HPDE6-E6E7 (cell line): ENCODE measurements at regions not wholly inside any gene's neighbourhood (a gene's known extent, or its start where the extent isn't known, plus 50 kb on each side); places are given as distances from the start of the nearest gene placed in this dataset.
A peak's percentile ranks its signal among the peaks of the same experiment; 100 is the strongest.

Experiments used
- DNase-seq: peaks from one replicate; pipeline ENCODE4 v3.0.0; 2011; ENCODE audit warnings: missing footprints; ENCODE audit errors: extremely low spot score

DNA sequence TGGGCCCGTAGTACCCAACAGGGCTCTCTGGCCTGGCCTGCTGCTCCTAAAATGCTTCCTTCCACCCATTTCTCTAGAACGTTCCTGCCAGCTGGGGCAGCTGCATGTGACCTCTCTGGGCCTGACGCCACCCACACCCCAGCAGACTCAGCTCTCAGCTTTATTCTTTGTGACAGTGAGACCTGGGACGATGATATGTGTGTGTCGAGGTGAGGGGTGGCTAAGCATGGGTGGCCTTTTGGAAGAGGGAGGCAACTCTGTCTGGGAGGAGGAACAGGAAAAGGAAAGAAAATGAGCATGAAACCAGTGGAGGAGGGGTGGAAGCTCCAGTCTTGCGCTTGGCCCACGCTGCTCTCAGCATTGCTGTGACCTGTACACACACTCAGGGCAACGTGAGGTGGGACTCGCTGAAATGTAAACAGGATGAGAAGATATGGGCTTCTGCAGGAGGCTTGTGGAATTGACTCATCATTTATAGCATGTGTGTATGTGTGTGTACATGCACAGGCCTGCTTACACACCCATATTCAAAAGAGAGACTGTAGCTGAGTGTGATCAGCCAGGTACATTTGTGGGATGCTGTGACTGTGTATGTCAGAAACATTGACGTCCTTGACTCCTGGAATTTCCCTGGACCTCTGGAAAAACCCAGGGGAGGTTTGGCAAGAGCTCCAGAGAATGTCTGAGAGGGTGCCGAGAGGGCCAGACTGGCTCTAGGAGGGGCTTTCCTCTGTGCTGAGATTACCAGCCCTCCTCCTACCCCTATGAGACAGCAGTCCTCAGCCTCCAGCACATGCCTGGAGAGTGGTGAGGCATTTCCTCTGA is 137.9 kb downstream of the PJA1 start:
- DNase-seq, result peak; percentile 49

DNA sequence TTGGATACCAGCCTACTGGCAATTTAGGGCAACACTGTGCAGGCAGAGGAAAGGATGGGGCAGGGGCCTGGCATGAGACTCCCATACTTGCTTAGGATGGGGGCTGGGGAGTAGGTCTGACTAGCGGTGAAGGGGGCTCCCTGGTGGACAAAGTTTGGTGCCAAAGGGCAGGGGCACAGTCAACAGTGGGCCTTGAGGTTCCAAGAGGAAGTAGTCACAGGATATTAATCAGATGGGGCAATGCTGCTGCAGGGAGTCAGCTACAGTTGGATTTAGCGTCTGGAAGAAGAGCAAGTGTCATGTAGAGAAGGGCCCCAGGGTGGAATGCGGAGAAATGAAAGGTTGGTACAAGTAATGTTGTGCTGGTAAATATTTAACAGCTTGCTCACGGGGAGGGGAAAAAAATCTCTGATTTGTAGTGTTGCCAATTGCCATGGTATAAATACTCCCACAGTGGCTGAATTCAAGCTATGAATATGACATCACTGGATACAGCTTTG is 139.4 kb downstream of the PJA1 start:
- DNase-seq, result peak; percentile 31

DNA sequence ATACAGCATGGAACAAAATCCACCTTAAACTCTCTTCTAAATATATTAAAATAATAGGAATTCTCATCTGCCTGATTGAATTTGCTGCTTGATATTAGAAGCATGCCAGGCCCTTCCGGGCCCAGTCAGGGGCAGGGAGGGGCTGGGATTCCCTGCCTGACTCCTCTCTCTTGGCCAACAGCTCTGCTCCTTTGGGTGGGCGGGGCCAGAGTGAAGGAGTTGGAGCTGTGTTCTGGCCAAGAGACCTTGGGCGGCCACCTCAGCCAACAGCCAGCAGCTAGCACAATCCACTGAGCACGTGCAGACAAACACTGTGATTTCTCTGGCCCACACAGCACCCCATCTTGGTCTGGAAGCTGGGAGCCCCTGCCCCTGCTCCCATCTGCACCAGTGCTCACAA is 140.3 kb downstream of the PJA1 start:
- no peak for DNase-seq

DNA sequence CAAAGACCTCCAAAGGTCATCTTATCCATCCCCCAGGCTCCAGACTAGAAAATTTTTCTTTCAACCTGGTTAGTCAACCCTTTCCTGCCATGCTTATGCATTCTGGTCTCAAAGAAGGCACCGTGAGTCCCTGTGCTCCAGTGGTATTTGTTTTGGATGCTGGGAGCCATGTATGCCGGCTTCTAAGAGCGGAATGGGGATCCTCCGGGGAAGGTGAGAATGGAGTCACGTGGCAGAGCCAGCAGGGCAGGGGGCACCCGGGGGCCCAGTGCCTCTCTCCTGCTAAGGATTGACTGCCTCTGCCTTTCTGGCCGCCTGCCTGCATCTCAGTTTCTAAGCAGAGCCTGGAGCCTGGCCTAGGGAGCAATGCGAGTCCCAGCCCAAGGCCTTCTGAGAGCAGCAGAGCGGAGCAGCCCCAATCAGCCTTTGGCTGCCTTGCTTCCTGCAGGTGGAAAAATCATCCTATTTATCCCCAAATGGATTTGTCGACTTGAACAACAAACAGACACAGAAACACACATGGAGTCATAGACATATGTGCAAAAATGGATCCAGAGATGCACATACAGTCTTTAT is 141.0 kb downstream of the PJA1 start:
- DNase-seq, result no peak

DNA sequence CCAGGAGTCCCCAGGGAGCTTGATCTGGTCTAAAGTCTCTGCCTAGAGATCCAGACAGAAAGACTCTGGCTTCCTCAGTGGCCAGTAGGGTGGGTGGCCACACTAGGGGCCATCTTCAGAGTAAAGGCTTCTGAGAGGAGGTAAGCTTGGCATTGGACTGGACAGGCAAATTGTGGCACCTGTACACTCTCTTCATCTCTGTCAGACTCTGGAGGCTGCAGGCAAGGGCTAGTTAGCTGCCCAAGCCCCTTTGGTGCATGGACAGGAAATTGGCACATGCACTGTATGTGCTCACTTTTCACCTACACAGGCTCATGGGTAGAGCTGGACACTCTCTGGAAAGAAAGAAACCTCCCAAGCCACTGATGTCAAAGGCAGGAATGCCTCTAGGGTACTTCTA is 142.8 kb downstream of the PJA1 start:
- no peak for DNase-seq

DNA sequence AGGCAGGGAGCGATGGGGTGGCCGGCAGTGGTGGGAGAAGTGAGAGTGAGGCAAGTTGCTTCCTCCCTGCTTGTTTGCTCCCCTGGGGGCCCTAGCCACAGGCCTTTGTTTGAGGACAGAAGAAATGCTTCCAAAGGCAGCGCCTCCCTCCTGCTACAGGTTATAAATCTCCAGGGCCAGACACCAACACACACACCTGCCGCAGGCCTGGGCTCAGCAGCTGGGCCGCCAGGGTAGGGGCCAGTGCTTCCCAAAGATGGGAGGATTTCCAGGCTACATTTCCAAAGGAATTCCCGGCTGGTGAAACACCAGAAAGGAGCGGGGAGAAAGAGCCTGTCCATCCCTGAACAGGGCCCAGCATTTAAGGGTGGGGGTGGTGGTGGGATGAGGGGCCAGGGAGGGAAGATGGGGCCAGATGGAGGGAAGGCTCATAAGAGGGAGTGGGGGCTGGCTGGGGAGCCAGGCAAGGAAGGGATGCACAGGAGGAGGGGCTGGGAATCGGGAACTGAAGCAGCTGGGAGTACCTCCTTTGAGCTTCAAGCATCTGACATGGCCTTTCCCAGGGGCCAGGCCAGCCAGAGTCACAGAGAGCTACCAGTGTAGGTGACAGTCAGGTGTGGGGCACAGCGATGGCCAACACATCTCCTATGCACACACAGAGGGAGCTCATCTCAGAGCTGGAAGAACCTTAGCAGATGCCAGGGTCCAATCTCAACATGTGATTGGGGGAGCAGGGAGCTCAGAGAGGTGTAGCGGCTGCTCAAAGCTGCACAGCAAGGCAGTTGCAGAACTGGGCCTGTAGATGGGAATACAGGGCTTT is 143.9 kb downstream of the PJA1 start:
- no peak for DNase-seq

DNA sequence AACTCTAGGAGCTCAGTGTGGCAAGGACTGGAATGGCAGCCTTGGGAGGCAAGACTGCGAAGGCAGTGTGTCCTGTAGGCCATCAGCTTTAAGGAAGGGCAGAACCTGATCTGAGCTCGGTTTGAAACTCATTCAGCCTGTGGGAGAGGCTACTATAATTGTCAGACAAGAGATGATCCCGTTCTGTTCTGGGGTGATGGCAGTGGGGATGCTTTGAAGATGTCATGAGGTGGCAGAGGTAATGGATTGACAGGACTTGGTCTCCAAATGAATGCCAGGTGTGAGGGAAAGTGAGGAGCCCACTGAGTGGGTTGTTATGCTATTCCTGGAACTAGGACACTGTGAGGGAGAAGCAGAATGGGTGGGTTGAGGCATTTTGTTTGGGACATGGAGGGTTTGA is 144.9 kb downstream of the PJA1 start:
- DNase-seq, result no peak

DNA sequence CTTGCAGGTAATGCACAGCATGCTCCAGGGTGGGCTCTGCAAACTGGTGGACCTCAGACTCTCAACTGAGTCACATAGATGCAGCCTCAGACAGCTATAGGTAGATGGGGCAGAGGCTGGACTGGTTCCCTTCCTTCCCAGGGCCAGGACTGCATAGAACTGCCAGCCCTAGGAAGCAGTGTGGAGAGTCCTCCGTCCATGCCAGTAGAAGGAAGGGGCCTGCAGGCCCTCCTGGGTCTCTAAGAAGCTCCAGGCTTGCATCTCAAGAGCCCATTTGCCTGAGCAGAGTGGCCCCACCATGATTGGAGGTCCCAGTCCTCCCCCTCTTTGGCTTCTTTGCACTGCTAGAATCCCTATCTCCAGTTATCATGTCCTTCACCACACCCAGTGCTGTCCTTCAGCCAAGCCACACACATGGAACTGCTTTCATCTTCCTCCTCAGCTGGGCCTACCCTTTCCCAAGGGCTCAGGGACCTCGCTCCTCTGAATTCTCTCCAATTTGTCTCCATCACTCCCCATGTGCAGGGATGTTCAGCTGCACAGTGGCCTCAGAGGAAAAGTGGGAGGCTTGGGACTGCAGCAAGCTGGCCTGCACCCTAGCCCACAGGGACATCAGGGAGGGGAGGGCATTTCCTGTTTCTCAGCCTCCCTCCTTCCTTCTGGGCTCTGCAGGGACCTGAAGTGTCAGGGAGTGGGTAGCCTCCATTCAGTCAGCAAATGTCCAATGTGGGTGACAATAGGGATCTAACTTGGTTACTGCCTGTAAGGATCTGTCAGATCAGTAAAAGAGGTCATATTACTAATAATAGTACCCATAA is 146.0 kb downstream of the PJA1 start:
- no peak for DNase-seq

DNA sequence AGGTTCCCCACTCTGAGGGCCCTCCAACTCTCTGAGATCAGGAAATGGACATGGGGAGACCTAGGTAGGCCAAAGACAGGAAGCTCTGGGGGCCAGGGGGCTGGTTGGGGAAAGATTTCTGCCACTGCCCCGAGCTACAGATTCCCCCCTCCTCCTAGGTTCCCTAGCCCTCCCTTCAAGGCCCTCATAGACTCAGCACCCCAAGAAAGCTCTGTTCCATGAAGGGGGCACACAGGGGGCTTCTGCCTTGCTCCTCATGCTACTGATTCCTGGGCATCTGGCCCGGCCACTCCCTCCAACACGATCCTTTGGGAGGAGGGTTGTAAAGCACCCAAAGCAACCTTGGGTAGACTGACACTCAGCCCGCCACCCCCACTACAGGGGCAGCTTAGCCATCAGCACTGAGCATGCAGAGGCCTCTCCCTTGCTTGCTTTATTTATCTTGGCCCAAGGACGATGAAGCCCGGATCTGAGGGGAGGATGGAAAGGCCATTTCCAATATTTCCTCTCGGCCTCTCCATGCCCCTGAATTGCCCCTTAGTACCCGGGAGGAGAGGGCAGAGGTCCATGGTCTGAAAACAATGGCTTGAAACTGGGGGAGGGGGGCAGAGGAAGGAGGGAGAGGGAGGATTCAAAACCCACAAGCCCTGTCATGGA is 146.7 kb downstream of the PJA1 start:
- no peak for DNase-seq

DNA sequence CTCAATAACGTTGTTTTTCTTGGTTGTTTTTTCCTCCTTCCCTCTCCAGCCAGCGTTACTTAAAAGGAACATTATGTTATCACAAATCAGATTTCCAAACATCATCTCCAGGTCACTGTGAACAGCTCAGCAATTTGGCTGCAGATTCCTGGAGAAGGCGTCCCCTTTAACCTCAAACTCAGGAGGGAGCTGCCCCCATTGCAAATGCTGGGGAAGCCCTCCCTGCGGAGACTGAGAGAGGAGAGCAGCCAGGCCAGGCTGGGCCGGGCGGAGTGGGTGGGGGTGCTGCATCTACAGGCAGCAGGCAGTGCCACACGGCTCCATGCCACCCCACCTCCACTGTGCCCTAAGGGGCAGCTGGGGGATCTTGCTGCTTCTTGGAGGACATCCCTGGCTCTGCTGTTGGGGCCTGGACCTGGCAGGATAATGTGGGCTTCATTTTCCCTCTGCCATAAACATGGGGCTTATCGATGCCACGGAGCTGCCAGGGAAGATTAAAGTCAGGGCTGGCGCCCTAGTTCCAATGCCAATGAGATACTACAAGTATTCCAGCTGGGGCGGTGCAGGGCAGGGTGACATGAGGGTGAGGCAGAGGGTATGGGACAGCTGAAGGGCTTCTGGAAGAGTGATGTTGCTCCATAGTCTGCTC is 148.8 kb downstream of the PJA1 start:
- no peak for DNase-seq

DNA sequence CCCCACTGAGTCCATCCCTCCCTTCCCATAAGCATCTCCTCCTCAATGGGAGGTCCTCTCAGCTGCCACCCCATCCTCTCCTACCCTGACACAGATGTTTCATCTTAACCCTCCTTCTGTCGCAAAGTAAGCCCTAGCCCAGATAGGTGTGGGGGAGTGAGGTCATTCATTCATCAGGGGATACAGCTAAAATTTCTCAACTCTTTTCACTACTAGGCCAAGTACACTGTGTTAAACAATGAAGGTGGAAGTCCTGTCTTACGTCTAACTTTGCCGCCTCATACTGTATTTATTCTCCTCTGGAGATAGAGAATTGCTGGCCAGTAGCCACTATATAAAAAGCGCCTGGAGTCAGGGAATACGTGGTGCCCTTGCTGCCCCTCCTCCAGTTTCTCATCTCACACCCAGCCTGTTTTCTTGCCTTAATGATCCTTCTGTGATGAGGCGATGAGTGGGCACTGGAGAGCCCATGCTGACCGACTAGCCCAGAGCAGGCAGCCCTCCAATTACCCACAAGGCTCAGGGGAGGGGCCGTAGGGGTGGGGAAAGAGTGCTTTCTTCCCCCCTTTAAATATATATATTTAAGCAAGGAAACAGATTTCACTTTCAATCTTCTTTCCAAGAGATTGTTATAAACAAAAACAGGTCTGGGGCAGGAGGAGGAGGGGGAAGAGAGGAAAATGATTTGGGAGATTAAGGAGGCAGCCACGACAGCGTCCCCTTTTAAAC is 149.5 kb downstream of the PJA1 start:
- DNase-seq, result no peak

DNA sequence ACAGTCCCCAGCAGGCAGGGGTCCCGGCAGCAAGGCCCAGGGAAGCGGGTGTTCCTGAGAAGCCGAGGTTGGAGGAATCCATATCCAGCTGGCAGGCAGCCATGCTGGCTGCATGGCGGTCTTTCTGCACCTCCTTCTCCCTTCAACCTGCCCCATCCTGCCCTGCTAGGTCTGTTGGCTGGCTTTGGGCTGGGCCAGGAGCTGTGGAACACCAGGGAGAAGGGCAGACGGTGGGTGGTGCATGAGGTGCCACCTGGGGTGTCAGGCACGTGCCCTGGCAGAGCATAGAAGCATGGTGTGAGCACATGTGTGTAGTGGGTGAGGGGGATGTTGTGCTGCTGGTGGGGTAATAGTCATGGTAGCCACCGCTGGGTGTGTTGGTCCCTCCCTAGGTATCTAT is 150.1 kb downstream of the PJA1 start:
- DNase-seq, result no peak

DNA sequence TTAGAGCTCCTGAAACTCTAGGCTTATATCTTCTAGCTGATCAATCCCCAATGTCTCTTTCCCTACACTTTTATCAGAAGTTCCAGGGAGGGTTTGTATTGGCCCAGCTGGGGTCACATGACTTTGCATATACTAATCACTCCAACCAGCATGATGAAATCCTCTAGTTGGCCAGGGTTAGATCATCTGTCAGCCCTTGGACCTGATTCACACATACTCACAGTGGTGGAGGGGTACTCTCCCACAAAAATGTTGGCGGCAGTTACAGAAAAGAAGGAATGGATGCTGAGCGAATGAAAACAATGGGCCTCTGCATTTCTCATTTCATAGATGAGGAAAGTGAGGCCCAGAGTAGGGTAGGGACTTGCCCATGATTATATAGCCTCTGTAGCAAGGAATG is 151.1 kb downstream of the PJA1 start:
- DNase-seq, result no peak

DNA sequence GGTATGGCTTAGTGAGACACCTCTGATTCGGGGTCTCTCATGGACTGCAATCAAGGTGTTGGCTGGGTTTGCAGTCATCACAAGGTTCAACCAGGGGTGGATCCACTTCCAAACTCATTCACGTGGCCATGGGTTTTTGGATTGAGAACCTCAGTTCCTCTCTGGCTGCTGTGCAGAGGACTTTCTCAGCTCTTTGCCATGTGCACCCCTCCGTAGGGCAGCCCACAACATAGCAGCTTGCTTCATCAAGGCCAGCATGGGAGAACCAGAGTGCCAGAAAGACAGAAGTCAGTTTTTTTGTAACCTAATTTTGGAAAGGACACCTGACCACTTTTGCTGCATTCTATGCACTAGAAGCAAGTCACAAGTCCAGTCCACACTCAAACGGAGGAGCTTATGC is 154.9 kb downstream of the PJA1 start:
- no peak for DNase-seq

DNA sequence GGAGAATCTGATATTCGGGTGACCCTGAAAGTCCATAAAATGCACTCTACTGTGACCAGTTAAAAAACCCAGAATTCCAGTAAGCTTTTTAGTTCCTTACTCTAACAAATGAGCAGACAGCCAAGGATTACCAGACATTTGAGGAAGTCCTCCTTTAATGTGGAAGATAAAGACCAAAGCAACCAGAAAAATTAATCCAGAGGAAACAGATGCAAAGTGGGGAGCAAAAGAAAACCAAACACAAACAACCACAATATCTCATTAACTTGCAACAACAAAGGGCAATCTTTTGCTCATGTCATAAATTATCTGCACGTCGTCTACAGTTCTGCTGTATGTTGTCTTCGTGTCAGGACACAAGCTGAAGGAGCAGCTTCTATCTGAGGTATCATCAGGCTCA is 164.4 kb downstream of the PJA1 start:
- DNase-seq, result no peak

DNA sequence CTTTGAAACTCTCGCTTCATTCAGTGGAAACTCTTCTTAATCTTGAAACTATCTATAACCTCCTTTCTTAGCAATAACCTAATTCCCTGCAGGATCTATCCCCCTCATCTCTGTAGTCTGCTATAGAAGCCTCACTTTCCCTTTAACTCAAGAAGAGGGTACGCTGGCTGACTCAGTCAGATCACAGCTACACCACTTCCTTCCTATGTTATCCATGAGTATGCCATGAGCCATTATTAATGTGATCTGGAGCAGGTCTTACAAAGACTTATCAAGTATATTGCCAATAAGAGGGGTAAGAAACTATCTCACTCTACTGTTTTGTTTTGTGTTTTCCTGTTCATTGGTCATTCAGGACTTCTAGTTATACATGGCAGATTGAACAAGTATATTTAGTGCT is 165.3 kb downstream of the PJA1 start:
- no peak for DNase-seq

DNA sequence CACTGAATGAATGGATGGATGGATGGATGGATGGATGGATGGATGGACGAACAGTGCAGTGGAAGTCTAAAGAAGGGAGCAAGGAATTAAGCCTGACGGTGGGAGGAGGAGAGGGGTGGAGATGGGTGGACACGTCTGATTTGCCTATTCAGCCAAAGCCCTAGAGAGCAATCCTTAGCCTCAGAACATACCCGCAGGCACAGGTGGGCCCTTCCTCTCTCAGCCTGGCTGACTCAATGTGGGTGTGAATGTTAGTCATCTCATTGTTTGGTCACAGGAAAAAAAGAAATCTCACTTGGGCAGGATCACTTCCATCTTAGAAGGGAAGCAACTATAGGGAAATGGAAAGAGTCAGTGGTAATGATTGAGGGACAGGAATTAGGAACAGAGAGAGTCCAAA is 165.9 kb downstream of the PJA1 start:
- peak; percentile 63 for DNase-seq

DNA sequence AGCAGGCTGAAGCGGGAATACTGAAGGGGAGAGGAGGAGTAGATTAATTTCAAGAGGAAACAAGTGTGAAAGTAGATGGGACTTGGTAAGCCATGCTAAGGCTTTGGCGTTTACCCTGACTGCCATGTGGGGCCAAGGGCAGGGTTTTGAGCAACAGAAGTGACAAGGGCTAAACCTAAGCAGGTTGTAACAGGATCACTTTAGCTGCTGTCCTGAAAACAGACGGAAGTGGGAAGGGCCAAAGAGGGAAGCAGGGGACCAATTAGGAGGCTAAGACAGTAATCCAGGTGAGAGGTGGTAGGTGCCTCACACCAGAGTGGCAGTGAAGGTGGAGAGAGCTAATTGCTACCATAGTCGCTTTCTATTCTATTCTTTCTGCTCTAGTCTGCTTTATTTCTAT is 166.5 kb downstream of the PJA1 start:
- DNase-seq, result no peak

DNA sequence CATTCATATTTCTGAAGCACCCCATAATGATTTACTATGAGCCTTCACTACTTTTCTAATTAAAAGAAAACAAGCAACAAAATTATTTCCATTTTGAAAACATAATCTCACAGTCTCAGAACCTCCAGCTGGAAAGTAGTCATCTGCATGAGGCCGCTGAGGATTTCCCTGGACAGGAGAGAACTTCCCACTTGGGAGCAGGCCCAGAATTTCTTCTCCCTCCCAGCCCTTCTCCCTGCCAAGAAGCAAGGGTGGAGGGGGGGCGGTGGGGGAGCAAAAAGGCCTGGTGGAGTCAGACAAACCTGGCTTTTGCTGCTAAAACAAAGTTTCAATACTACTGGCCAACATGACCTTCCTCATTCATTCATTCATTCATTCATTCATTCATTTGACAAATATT is 167.3 kb downstream of the PJA1 start:
- no peak for DNase-seq

DNA sequence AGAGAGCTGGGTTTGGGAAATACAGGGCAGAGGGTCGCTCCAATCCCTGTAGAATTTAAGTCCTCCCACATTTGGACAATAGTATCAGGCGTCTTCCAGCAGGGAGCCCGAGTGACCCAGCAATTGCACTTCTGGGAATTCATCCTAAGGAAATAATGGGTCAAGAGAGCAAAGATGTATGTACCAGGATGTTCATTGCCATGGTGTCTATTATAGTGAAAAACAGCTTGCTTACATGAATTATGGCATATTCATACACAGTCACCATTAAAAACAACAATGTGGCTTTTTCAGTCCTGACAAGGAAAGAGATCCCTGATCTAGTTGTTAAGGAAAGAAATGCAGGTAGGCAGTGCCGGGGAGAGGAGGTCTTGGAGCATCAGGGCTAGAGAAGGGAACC is 167.7 kb downstream of the PJA1 start:
- DNase-seq, result no peak
